Large intestine (tissue), 3 donors: ENCODE measurements at regions not wholly inside any gene's neighbourhood (a gene's known extent, or its start where the extent isn't known, plus 50 kb on each side); places are given as distances from the start of the nearest gene placed in this dataset.
A peak's percentile ranks its signal among the peaks of the same experiment; 100 is the strongest.

Experiments used
- DNase-seq, 2 donors: peaks; one replicate each; pipeline versions ENCODE4 v3.0.0 to v3.0.0-alpha.2; 2013
- H3K27ac ChIP-seq: one replicate; pipeline ENCODE4 v1.5.1; 2013; ENCODE audit warnings: low read length
- H3K27me3 ChIP-seq: 2 replicates; pipeline ENCODE4 v1.6.1; 2013; ENCODE audit warnings: low read length; ENCODE audit not compliant: control insufficient read depth, insufficient read depth
- H3K36me3 ChIP-seq: 2 replicates; pipeline ENCODE4 v1.6.1; 2013; ENCODE audit warnings: low read length; ENCODE audit not compliant: control insufficient read depth, insufficient read depth
- H3K4me1 ChIP-seq: one replicate; pipeline ENCODE4 v1.6.1; 2013; ENCODE audit warnings: low read length; ENCODE audit not compliant: control insufficient read depth, insufficient read depth
- H3K4me3 ChIP-seq: one replicate; pipeline ENCODE4 v1.5.1; 2013; ENCODE audit warnings: low read length
- H3K9me3 ChIP-seq: one replicate; pipeline ENCODE4 v1.6.1; 2013; ENCODE audit warnings: mild to moderate bottlenecking, low read depth, low read length, moderate library complexity; ENCODE audit not compliant: control insufficient read depth
- WGBS: methylation state at CpG from one replicate; pipeline ENCODE4 v1.1.5; 2013; ENCODE audit warnings: low lambda C conversion rate; ENCODE audit not compliant: insufficient coverage; 5-methylcytosine and 5-hydroxymethylcytosine counted together

DNA sequence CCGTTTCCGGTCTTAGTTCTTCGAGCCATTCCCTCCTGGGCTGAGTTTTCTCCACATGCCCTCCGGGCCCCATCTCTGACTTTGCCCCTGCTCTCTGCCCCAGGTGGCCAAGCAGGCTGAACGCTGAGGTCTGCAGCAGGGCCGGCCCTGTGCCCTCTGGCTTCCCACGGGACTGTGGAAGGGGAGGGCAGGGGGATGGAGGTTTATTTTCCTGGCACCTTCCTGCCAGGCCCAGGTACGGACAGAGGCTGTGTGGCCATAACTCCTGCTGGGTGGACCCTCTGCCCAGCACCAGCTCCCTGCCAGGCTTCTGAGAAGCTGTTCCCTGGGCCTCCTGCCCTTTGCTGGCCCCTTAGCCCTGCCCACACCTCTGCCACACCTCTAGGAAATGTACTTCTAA, 164.0 kb downstream of the TFCP2L1 start:
- no peaks in the 10 kb centered on the region for H3K4me1 ChIP-seq
- H3K27ac ChIP-seq = no peak overlapping the region
- H3K36me3 ChIP-seq = no peaks in the 10 kb centered on the region
- WGBS = no CpG with 5 or more reads among the region's 8 CpGs
- no peak overlapping the region for H3K4me3 ChIP-seq
- H3K27me3 ChIP-seq = no peaks in the 10 kb centered on the region
- DNase-seq = peak; percentile 12 to 17
- H3K9me3 ChIP-seq = no peaks in the 10 kb centered on the region

DNA sequence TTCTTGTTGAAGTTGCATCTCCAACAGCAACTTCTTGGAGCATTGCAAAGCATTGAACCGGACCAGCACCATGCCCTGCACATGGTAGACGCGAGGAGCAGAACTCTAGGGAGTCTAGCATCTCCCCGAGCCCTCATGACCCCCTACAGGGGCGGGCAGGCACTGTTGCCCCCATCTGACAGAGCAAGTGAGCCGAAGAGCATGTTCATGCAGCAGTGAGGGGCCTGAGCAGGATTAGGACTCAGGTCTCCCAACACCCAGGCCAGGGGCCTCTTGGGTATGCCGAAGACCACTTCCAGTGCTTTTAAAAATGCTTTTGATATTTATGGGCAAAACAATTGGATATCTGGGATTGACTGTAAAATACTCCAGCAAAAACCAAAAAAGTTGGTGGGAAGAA, 163.3 kb downstream of the TFCP2L1 start:
- H3K27me3 ChIP-seq = no peaks in the 10 kb centered on the region
- WGBS = 100% methylated on average over 1 of the region's 7 CpGs
- no peaks in the 10 kb centered on the region for H3K9me3 ChIP-seq
- H3K4me3 ChIP-seq = no peak overlapping the region
- no peaks in the 10 kb centered on the region for H3K36me3 ChIP-seq
- no peaks in the 10 kb centered on the region for H3K4me1 ChIP-seq
- DNase-seq = no peak
- H3K27ac ChIP-seq = no peak overlapping the region

DNA sequence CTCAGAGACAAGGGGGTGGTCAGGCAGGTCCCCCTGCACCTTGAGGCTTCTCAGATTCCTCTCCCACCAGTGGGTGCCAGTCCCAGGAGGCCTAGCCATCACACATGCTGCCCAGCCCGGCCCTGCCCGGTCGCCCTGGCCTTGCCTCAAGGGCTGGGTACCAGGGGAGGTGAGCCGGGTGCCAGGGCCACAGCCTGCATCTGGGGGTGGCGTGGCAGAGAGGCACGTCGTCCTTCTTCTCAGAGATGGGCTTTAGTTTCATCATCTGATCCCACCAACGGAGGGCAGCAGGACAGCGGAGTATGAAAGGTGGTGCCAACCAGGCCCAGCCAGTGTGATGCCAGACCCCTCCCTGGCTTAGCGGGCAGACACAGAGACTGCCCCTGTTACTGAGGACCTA, 161.7 kb downstream of the TFCP2L1 start:
- no peaks in the 10 kb centered on the region for H3K9me3 ChIP-seq
- no peaks in the 10 kb centered on the region for H3K36me3 ChIP-seq
- no peaks in the 10 kb centered on the region for H3K4me1 ChIP-seq
- no peak overlapping the region for H3K4me3 ChIP-seq
- no peak for DNase-seq
- no peak overlapping the region for H3K27ac ChIP-seq
- H3K27me3 ChIP-seq = no peaks in the 10 kb centered on the region
- WGBS = no CpG with 5 or more reads among the region's 10 CpGs

DNA sequence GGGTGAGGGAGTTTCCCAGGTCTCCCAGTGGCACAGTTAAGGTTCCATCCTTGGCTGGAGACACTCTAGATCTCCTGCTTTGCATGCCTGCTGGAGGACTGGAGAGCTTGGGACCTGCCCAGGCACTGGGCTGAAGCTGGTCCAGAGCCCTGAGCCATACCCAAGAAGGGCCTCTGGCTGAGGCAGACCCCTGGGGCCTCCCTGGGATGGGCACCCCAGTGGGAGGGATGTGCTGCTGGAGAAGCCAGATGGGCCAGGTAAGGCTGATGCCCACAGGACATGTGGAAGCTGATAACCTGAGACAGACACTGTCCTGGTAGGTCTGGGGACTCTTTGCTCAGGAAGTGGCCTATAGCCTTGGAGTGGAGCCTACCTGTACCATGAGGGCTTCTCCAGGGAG, 160.7 kb downstream of the TFCP2L1 start:
- Histone ChIP-seq H3K27me3 (no peaks in the 10 kb centered on the region), H3K27ac (no peak overlapping the region), H3K9me3 (no peaks in the 10 kb centered on the region), H3K36me3 (no peaks in the 10 kb centered on the region), H3K4me3 (no peak overlapping the region), H3K4me1 (no peaks in the 10 kb centered on the region)
- no peak for DNase-seq

DNA sequence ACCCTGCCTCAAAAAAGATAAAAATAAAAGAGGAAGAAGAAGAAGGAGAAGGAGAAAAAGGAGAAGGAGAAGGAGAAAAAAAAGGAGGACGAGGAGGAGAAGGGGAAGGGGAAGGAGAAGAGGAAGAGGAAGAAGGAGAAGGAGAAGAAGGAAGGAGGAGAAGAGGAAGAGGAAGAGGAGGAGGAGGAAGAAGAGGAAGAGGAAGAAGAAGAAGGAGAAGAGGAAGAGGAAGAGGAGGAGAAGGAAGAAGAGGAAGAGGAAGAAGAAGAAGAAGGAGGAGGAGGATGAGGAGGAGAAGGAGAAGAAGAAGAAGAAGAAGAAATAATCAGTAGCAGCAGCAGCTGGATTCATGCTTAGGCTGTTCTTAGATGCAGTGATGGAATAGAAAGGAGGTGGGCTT, 159.7 kb downstream of the TFCP2L1 start:
- DNase-seq = no peak
- Histone ChIP-seq H3K9me3 (no peaks in the 10 kb centered on the region), H3K27me3 (no peaks in the 10 kb centered on the region), H3K4me3 (no peak overlapping the region), H3K4me1 (no peaks in the 10 kb centered on the region), H3K27ac (no peak overlapping the region), H3K36me3 (no peaks in the 10 kb centered on the region)
- WGBS = 73% methylated on average over 1 of the region's 1 CpG

DNA sequence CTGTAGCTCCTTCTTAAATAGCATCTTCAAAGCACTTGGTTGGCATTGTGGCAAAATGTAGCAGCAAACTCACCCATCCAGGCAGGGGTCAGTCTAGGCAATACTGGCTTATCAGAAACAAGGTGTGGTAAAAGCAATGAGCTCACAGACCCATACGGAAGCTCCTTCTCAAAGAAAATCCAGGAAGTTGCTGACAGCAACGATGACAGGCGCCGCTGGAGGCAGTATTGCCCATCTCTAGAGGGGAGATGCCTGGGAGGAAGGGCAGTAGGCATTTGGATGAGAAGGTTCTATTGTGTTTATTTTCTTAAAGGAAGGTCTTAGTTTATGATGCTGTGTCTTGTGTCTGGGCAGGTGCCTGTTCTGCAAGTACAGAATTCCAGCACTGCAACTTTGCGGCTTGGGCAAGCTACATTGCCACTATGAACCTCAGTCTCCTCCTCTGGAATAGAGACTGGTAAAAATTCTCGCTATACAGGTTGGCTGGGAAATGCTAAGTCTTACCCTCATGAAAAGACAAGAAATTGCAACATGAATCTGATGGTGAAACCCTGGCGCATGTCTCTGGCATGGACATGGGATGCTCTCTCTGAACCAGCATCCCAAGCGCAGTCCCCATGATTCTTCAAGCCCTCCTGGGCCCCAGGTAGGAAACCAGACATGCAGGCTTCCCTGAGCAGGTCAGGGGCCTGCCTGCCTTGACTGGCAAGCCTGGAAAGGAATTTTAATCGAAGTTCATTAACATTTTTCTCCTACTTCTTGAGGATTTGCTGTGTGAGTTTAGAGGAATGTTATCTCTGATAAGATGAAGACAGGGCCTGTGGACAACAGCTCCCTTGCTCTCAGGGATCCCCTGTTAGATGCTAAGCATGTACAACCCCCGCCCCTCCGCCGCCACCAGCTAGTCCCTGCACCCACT, 156.0 kb downstream of the TFCP2L1 start:
- H3K9me3 ChIP-seq = no peaks in the 10 kb centered on the region
- no CpG with 5 or more reads among the region's 12 CpGs for WGBS
- H3K27me3 ChIP-seq = no peaks in the 10 kb centered on the region
- no peaks in the 10 kb centered on the region for H3K36me3 ChIP-seq
- peak; percentile 81 to 82 for DNase-seq
- H3K4me3 ChIP-seq = no peak overlapping the region
- no peaks in the 10 kb centered on the region for H3K4me1 ChIP-seq
- H3K27ac ChIP-seq = no peak overlapping the region

DNA sequence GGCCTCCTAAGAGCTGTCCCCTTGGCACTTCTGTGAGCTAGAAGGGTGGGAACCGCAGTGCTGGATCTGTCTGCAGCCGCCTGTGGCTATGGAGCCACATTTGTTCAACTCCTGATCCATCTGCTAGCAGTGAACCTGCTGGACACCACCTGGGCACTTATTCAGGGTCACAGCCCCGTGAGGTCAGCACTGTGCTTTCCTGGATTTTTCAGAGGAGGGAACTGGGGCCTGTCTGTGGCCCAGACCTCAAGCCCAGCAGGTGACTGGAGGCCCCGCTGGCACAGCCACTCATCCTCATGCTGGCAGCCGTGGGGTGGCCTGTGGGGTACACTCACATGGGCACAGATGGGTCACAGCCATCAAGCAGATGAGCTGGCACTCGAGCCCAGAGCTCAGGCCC, 155.3 kb downstream of the TFCP2L1 start:
- no peaks in the 10 kb centered on the region for H3K9me3 ChIP-seq
- H3K4me3 ChIP-seq = no peak overlapping the region
- no peak overlapping the region for H3K27ac ChIP-seq
- no peaks in the 10 kb centered on the region for H3K27me3 ChIP-seq
- no CpG with 5 or more reads among the region's 6 CpGs for WGBS
- H3K4me1 ChIP-seq = no peaks in the 10 kb centered on the region
- H3K36me3 ChIP-seq = no peaks in the 10 kb centered on the region
- DNase-seq = no peak

DNA sequence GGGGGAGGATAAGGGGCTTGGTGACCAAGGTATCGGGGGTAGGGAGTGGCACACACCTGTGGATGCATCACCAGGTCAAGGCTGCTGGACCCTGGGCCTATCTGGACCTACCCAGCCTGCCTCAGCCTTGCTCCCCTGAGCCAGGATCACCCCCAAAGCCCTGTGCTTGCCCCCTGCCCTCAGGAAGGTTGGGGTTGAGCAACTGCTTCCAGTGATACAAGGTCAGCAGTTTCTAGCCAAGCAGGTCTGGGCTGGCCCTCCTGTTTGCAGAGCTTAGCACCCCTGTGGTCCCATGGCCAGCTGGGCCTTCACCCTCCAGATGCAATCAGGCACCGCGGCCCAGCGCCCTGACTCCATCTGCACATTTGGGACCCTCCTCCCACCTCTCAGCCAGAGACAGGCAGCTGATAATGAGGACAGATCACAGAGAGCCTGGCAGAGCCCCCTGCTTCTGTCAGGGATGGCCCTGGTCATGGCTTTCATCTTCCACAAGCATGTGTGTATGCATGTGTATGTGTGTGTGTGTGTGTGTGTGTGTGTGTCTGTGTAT, 154.6 kb downstream of the TFCP2L1 start:
- no peaks in the 10 kb centered on the region for H3K4me1 ChIP-seq
- H3K4me3 ChIP-seq = no peak overlapping the region
- WGBS = no CpG with 5 or more reads among the region's 4 CpGs
- no peak overlapping the region for H3K27ac ChIP-seq
- H3K9me3 ChIP-seq = no peaks in the 10 kb centered on the region
- H3K36me3 ChIP-seq = no peaks in the 10 kb centered on the region
- H3K27me3 ChIP-seq = no peaks in the 10 kb centered on the region
- DNase-seq = no peak

DNA sequence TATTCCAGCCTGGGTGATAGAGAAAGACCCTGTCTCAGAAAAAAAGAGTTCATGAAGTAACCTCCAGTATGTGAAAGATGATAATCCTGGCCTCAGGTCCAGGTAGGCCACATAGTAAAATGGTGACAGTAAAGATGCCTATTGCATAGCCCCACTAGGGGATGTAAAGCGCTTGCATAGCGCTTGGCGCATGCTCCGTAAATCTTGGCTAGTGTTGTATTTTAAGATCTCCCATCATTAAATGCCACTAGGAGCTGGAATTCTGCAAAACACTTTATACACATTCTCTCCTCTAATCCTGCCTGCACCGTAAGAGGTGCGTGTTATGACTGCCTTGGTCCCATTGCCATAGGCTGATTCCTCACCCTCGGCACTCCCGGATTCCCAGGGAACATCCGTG, 153.6 kb downstream of the TFCP2L1 start:
- Histone ChIP-seq H3K27ac (no peak overlapping the region), H3K36me3 (no peaks in the 10 kb centered on the region), H3K4me3 (no peak overlapping the region), H3K9me3 (no peaks in the 10 kb centered on the region), H3K27me3 (peaks cover under 1% of the 10 kb centered on the region), H3K4me1 (no peaks in the 10 kb centered on the region)
- no peak for DNase-seq
- WGBS = no CpG with 5 or more reads among the region's 9 CpGs

DNA sequence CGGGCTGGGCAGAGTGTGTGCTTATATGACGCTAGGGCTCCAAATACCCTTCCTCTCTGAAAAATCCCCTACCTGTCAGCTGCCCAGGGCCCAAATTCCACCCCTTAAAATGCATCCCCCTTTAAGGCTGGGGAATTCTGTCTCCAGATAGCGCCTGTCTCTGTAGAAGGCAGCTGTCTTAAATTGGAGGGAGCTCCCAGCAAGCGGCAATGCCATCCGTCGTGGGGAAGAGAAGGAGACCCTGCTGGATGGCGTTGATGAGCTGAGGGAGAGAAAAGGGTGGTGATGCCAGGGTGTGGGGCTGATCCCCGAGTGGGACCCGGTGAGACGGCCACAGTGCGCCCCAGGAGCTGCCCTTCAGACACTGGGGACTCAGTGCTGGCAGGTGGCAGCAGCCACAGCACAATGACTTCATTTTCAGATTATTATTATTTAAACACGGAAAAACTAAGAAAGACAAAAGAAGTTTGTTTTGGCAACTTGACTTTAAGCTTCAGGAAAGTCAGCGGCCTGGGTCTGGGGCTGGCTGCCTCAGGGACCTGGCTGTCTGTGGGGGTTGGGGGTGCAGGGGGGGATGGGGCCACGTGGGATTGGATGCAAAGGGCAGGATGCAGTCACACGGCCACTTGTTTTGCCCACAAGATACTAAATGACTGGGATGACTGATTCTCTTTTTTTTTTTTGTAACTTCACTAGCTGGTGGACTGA, 152.8 kb downstream of the TFCP2L1 start:
- Histone ChIP-seq H3K27ac (no peak overlapping the region), H3K4me3 (no peak overlapping the region), H3K27me3 (peaks cover 3% of the 10 kb centered on the region), H3K4me1 (no peaks in the 10 kb centered on the region), H3K9me3 (no peaks in the 10 kb centered on the region), H3K36me3 (no peaks in the 10 kb centered on the region)
- DNase-seq = no peak
- WGBS = no CpG with 5 or more reads among the region's 15 CpGs
